Stimulated activated CD4-positive, alpha-beta T cell treated with anti-CD3 and anti-CD28 coated beads, Interleukin-15, amount 100 ng/mL, for 24 hours (primary cell): ENCODE measurements at regions not wholly inside any gene's neighbourhood (a gene's known extent, or its start where the extent isn't known, plus 50 kb on each side); places are given as distances from the start of the nearest gene placed in this dataset.
"Not testable (repeated sequence)": the region's sequence is repeated elsewhere in the genome, so short reads cannot be mapped to it uniquely, and the experiment has no call there.

Source experiments
- DNase-seq: peaks from one replicate; pipeline ENCODE4 v3.0.0-alpha.2; 2020

- no peak for DNase-seq
Observed at GRCh38 chr22:25492841-25493734, 71.4 kb upstream of the GRK3 start.

DNA sequence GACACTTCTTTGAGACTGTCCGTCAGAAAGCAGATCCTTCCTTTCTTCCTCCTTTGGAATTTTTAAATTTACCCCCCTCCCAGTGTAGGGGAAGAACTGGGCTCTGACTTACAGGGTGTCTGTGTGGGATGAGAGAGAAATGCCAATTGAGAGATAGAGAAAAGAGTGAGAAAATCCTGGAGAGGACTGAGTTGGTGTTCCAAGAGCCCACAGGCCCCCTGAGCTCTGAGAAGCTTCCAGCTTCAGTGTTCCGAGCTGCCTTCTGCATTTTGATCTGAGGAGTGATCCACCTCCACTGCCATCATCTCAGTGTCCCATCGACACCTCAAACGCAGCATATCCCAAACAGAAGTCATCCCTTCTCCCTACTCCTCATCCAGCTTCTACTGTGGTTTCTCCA is 70.7 kb upstream of the GRK3 start:
- DNase-seq: no peak

GRCh38 chr22:25494774-25495173 is 69.7 kb upstream of the GRK3 start:
- no peak for DNase-seq

GRCh38 chr22:25495285-25495684 is 69.2 kb upstream of the GRK3 start:
- no peak for DNase-seq

GRCh38 chr22:25496396-25497064 is 67.9 kb upstream of the GRK3 start:
- no peak for DNase-seq

DNA sequence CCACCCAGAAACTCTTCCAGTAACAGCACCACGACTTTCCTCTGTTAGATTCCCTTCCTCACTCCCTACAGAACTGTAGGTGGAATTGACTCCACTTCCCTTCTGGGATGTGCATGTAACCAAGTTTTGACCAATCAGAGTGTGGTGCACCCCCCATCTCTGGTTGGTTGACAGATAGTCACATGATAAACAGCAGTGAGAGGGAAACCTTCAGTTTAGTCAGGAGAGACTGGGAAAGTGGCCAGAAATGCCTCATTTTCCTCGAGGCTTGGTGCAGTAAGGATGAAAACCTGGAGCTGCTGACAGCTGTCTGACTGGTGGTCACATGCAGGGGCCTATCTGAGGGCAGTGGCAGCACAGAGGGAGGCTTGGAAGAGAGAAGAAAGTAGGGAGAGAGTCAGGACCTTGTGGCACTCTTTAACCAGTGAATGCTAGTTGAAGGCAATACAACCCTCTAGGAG is 67.3 kb upstream of the GRK3 start:
- no peak for DNase-seq

DNA sequence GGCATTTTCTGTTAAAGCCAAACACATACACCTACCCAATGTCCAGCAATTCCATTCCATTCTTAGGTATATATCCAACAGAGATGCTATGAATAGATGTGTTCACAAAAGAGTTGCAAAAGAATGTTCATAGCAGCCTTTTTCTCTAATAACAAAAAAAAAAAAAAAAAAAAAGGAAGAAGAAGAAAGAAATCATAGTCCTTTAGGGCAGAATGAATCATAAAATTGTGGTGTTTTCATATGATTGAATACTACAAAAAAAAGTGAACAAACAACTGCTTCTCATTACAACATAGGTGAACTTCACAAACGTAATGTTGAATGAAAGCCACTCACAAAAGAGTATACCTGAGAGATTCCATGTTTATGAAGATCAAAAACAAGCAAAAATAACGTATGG is 66.8 kb upstream of the GRK3 start:
- no peak for DNase-seq

DNA sequence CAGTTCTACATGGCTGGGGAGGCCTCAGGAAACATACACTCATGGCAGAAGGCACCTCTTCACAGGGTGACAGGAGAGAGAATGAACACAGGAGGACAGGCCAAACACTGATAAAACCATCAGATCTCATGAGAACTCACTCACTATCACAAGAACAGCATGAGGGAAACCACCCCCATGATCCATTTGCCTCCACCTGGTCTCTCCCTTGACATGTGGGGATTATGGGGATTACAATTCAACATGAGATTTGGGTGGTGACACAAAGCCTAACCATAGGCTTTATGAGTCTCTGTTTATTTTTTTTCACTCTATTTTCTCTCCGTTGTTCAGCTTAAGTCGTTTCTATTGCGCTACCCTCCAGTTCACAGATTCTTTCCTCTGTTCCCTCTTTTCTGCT is 63.8 kb upstream of the GRK3 start:
- DNase-seq: not testable (repeated sequence)

GRCh38 chr22:25504017-25504416 is 60.5 kb upstream of the GRK3 start:
- not testable (repeated sequence) for DNase-seq

DNA sequence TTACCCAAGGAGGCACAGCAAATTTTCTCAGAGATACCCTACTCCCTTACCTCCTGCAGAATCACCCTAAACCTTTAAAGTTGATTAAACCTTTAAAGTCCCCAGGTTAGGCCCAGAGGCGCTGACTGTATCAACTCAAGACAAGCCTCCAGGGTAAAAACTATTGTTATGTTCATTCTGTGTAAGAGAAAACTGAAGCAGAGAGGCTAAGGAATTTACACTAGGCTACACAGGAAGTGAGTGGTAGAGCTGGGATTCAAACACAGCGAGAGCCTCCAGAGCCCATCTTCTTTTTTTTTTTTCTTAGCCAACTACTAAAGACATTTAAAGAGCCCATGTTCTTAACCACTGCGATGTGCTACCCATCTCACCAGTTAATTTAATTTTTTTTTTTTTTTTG is 56.3 kb upstream of the GRK3 start:
- DNase-seq: no peak

GRCh38 chr22:25508761-25509321 is 55.6 kb upstream of the GRK3 start:
- DNase-seq: no peak

- no peak for DNase-seq
Observed at GRCh38 chr22:25509374-25509791, 55.1 kb upstream of the GRK3 start.

- no peak for DNase-seq
Observed at GRCh38 chr22:25510876-25511275, 53.6 kb upstream of the GRK3 start.

- DNase-seq: no peak
Observed at GRCh38 chr22:25511725-25512124, 52.8 kb upstream of the GRK3 start.

DNA sequence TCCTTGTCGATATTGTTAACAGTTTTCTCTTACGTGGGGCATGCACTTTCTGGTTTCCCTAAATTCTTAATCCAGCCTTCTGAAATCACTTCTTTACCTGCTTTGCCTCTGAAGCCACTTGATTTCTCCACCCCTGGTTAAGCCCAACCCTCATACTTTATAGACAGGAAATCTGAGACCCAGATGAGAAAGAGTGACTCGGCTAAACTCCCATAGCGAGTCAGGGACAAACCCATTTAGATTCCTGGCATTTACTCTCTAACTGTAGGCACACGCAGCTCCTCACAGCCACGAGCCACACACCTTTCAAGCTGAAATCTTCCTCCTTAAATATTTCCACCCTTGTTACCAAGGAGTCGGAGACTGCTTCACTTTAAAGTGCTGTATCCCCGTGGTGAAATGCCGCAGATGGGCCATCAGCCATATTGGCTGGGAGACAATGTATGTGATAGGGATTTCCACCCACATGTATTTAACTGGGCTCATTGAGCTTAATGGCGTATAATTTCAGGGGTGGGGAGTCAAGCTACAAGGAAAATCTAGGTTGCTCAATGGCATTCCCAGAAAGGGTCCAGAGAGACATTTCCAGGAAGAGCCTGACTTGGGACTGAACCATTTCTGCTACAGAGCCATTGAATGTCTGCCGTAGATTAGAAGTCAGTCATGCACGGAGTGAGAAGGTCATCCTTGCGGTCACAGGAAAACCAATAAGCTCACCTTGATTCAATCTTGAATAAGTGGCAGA is 49.9 kb upstream of the GRK3 start:
- DNase-seq: no peak
